ENCODE measurements at regions not wholly inside any gene's neighbourhood (a gene's known extent, or its start where the extent isn't known, plus 50 kb on each side); places are given as distances from the start of the nearest gene placed in this dataset.

- H2AFZ ChIP-seq (ENCODE audit: low read depth, low read length) = no peak overlapping the region
- no peaks in the 10 kb centered on the region for H3K9me1 ChIP-seq (replicated peaks; ENCODE audit: control insufficient read depth, extremely low read depth, insufficient read depth, low read length)
- no peaks in the 10 kb centered on the region for H3K36me3 ChIP-seq (ENCODE audit: control insufficient read depth in 2 of 2, extremely low read depth in 1 of 2, insufficient read depth in 2 of 2, low read length in 2 of 2)
- no peaks in the 10 kb centered on the region for H3K9me3 ChIP-seq (replicated peaks; ENCODE audit: control insufficient read depth, insufficient read depth, low read length)
- H3K27ac ChIP-seq (ENCODE audit: insufficient read depth, low read depth, low read length) = no peak overlapping the region
- ChIA-PET POLR2A (no interaction called here), CTCF (no interaction called here)
- peaks cover 3% of the 10 kb centered on the region for H3K4me1 ChIP-seq (ENCODE audit: control insufficient read depth, extremely low read depth, insufficient read depth, low read length)
- no TSS peak for BruUV-seq (replicated peaks)
- no peak overlapping the region for H3K9ac ChIP-seq (replicated peaks; ENCODE audit: extremely low read depth, insufficient read depth, low read length)
- no peak overlapping the region for H3K4me2 ChIP-seq (ENCODE audit: insufficient read depth, low read length)
- dilution Hi-C loops (cut with MboI; ENCODE audit: extremely low pct_ligation_motif_present, low sequenced_read_pairs) (no loop called here), intact Hi-C loops (cut with micrococcal nuclease) (no loop called here)
- no peak overlapping the region for H3K4me3 ChIP-seq (replicated peaks in 1 of 3; ENCODE audit: insufficient read depth in 1 of 3, low read depth in 1 of 3, low read length in 3 of 3)
- H3K27me3 ChIP-seq (ENCODE audit: control insufficient read depth in 2 of 2, insufficient read depth in 2 of 2, low read length in 2 of 2) = no peaks in the 10 kb centered on the region
- H3K79me2 ChIP-seq (ENCODE audit: control insufficient read depth, insufficient read depth, low read length) = no peaks in the 10 kb centered on the region
- DNase-seq (ENCODE audit: low read depth, low spot score) (no peak), FAIRE-seq (no peak)
- H4K20me1 ChIP-seq (replicated peaks; ENCODE audit: control insufficient read depth, extremely low read depth, insufficient read depth, low read length) = no peaks in the 10 kb centered on the region
- no peak for TF ChIP-seq JUN (IDR thresholded peaks at IDR 0.05; ENCODE audit: borderline replicate concordance, insufficient read depth, insufficient read length, low read depth)
- no peak for TF ChIP-seq MYC (IDR thresholded peaks at IDR 0.05; ENCODE audit: low read depth, low read length)
- TF ChIP-seq POLR2A (IDR thresholded peaks at IDR 0.05; ENCODE audit: low read depth, low read length) = no peak
- TF ChIP-seq GATA2 (IDR thresholded peaks at IDR 0.05; ENCODE audit: insufficient read depth, insufficient read length, low read depth, low read length) = no peak
- TF ChIP-seq POLR2AphosphoS5 (IDR thresholded peaks at IDR 0.05; ENCODE audit: insufficient read depth, low read depth, low read length) = no peak
- no peak for TF ChIP-seq MAX (IDR thresholded peaks at IDR 0.05; ENCODE audit: insufficient read depth, insufficient read length)
- TF ChIP-seq EZH2 (IDR thresholded peaks at IDR 0.05; ENCODE audit: borderline replicate concordance, low read depth, low read length, severe bottlenecking) = no peak
- TF ChIP-seq FOS (IDR thresholded peaks at IDR 0.05; ENCODE audit: borderline replicate concordance, insufficient read depth, low read length) = no peak
- no peak for TF ChIP-seq CTCF (IDR thresholded peaks at IDR 0.05; ENCODE audit: extremely low read depth in 1 of 2, insufficient read depth in 1 of 2, low read depth in 1 of 2, low read length in 2 of 2)
Observed at GRCh38 chrX:45300638-45301037, 100.0 kb upstream of the DIPK2B start.
